Upper lobe of left lung (tissue), 6 donors: ENCODE measurements at regions not wholly inside any gene's neighbourhood (a gene's known extent, or its start where the extent isn't known, plus 50 kb on each side); places are given as distances from the start of the nearest gene placed in this dataset.

Source experiments
- ATAC-seq, 2 donors: fragments of 200-7000 bp; cut with Tn5 transposase; one replicate each; pipeline ENCODE4 v1.9.1; 2022; ENCODE audit warnings: mild to moderate bottlenecking in 2 of 2, moderate library complexity in 2 of 2; ENCODE audit not compliant: low FRiP score in 2 of 2
- DNase-seq, 2 donors: peaks; one replicate each; pipeline ENCODE4 v3.0.0-alpha.2; 2019 to 2020
- H3K27ac ChIP-seq, 4 donors: fragments of 200-600 bp; sonication (generic); one replicate each; pipeline ENCODE4 v1.5.1; 2016 to 2019
- H3K27me3 ChIP-seq, 4 donors: fragments of 200-600 bp; sonication (generic); one replicate each; pipeline ENCODE4 v1.5.1; 2017 to 2019
- H3K36me3 ChIP-seq, 4 donors: fragments of 200-600 bp; sonication (generic); one replicate each; pipeline ENCODE4 v1.5.1; 2016 to 2019
- H3K4me1 ChIP-seq, 4 donors: fragments of 200-600 bp; sonication (generic); one replicate each; pipeline ENCODE4 v1.5.1; 2018 to 2019
- H3K4me3 ChIP-seq, 4 donors: fragments of 200-600 bp; sonication (generic); one replicate each; pipeline ENCODE4 v1.5.1; 2017 to 2019; ENCODE audit warnings: mild to moderate bottlenecking in 2 of 4, moderate library complexity in 1 of 4
- H3K9me3 ChIP-seq, 4 donors: fragments of 200-600 bp; sonication (generic); one replicate each; pipeline ENCODE4 v1.5.1; 2018 to 2019
- CTCF ChIP-seq, 6 experiments: fragments of 450-650 bp in 4 of 6; fragments of 200-600 bp in 2 of 6; sonication (generic) in 2 of 6; IDR thresholded peaks; one replicate each; pipeline ENCODE4 v1.5.1; 2016 to 2019; ENCODE audit warnings: antibody characterized with exemption in 6 of 6
- EP300 ChIP-seq, 4 donors: sonication (generic); formaldehyde crosslinking; IDR thresholded peaks; one replicate each; pipeline ENCODE4 v1.5.1; 2017; ENCODE audit warnings: antibody characterized with exemption in 4 of 4, control low read depth in 2 of 4
- POLR2A ChIP-seq, 4 donors: fragments of 450-650 bp; IDR thresholded peaks; one replicate each; pipeline ENCODE4 v1.5.1; 2016 to 2017; ENCODE audit warnings: antibody characterized with exemption in 4 of 4, mild to moderate bottlenecking in 2 of 4
- POLR2AphosphoS5 ChIP-seq, 2 donors: sonication (generic); formaldehyde crosslinking; IDR thresholded peaks; one replicate each; pipeline ENCODE4 v1.5.1; 2017; ENCODE audit warnings: antibody characterized with exemption in 2 of 2
- WGBS, 2 donors: methylation state at CpG; one replicate each; pipeline ENCODE4 v1.1.5; 2017 to 2018; 5-methylcytosine and 5-hydroxymethylcytosine counted together
- donor health status: DM: no; HTN: no; CAD: no; lungs with moderate emphysema.
- donor health status: DM: no; HTN: yes; CAD: no; lungs with severe emphysema.

- peaks cover 0 to 7% (median 0%) of the 10 kb centered on the region in 4 donors for H3K4me1 ChIP-seq
- DNase-seq = no peak
- no peak for ATAC-seq
- 75 to 79% methylated on average over 2 of the region's 2 CpGs for WGBS, 2 donors
- H3K9me3 ChIP-seq = peaks cover 0 to 9% (median 0%) of the 10 kb centered on the region in 4 donors
- H3K27me3 ChIP-seq = no peaks in the 10 kb centered on the region
- no peak overlapping the region for H3K27ac ChIP-seq
- no peak overlapping the region for H3K4me3 ChIP-seq
- TF ChIP-seq CTCF (IDR thresholded peaks at IDR 0.05) (no peak), EP300 (IDR thresholded peaks at IDR 0.05) (peak in 1 of 4 donors; percentile 27)
- H3K36me3 ChIP-seq = no peaks in the 10 kb centered on the region
These were observed 97.0 kb upstream of the FN1 start for GRCh38 chr2:215532844-215533243.

- WGBS, 2 donors = 69 to 73% methylated on average over 5 of the region's 5 CpGs
- Histone ChIP-seq H3K27me3 (no peaks in the 10 kb centered on the region), H3K4me1 (peaks cover 0 to 5% (median 0%) of the 10 kb centered on the region in 4 donors), H3K36me3 (no peaks in the 10 kb centered on the region), H3K9me3 (peaks cover 0 to 9% (median 0%) of the 10 kb centered on the region in 4 donors), H3K27ac (no peak overlapping the region), H3K4me3 (no peak overlapping the region)
- TF ChIP-seq POLR2A (IDR thresholded peaks at IDR 0.05) = no peak
- TF ChIP-seq POLR2AphosphoS5 (IDR thresholded peaks at IDR 0.05) = no peak
- no peak for TF ChIP-seq CTCF (IDR thresholded peaks at IDR 0.05)
- TF ChIP-seq EP300 (IDR thresholded peaks at IDR 0.05) = no peak
- ATAC-seq (peak in 1 of 2 donors; percentile 41), DNase-seq (no peak)
These were observed 95.4 kb upstream of the FN1 start for GRCh38 chr2:215531284-215531683.

- DNase-seq (no peak), ATAC-seq (no peak)
- Histone ChIP-seq H3K9me3 (peaks cover 0 to 9% (median 0%) of the 10 kb centered on the region in 4 donors), H3K4me3 (no peak overlapping the region), H3K4me1 (no peaks in the 10 kb centered on the region), H3K27me3 (no peaks in the 10 kb centered on the region), H3K27ac (no peak overlapping the region), H3K36me3 (no peaks in the 10 kb centered on the region)
- TF ChIP-seq POLR2AphosphoS5 (IDR thresholded peaks at IDR 0.05) (no peak), CTCF (IDR thresholded peaks at IDR 0.05) (no peak), POLR2A (IDR thresholded peaks at IDR 0.05) (no peak), EP300 (IDR thresholded peaks at IDR 0.05) (no peak)
- 74 to 77% methylated on average over 4 of the region's 4 CpGs for WGBS, 2 donors
These were observed 94.5 kb upstream of the FN1 start for GRCh38 chr2:215530191-215530968.

- TF ChIP-seq EP300 (IDR thresholded peaks at IDR 0.05) (no peak), CTCF (IDR thresholded peaks at IDR 0.05) (no peak), POLR2AphosphoS5 (IDR thresholded peaks at IDR 0.05) (no peak)
- Histone ChIP-seq H3K27me3 (no peaks in the 10 kb centered on the region), H3K4me3 (no peak overlapping the region), H3K4me1 (no peaks in the 10 kb centered on the region), H3K9me3 (peaks cover 0 to 8% (median 0%) of the 10 kb centered on the region in 4 donors), H3K36me3 (no peaks in the 10 kb centered on the region), H3K27ac (no peak overlapping the region)
- ATAC-seq (no peak), DNase-seq (no peak)
- 70 to 76% methylated on average over 5 of the region's 5 CpGs for WGBS, 2 donors
These were observed 93.4 kb upstream of the FN1 start for GRCh38 chr2:215529271-215529670.

GRCh38 chr2:215528555-215528954 lies 92.7 kb upstream of the FN1 start:
- ATAC-seq (peak in 1 of 2 donors; percentile 49), DNase-seq (no peak)
- Histone ChIP-seq H3K27me3 (no peaks in the 10 kb centered on the region), H3K4me3 (no peak overlapping the region), H3K27ac (no peak overlapping the region), H3K36me3 (no peaks in the 10 kb centered on the region), H3K9me3 (peaks cover 0 to under 1% (median 0%) of the 10 kb centered on the region in 4 donors), H3K4me1 (no peaks in the 10 kb centered on the region)
- no peak for TF ChIP-seq CTCF (IDR thresholded peaks at IDR 0.05)
- TF ChIP-seq EP300 (IDR thresholded peaks at IDR 0.05) = no peak
- no peak for TF ChIP-seq POLR2AphosphoS5 (IDR thresholded peaks at IDR 0.05)
- no peak for TF ChIP-seq POLR2A (IDR thresholded peaks at IDR 0.05)
- 96 to 97% methylated on average over 2 of the region's 2 CpGs for WGBS, 2 donors
